Stimulated activated naive CD4-positive, alpha-beta T cell treated with Interleukin-2 at 50 U/mL for 16 hours (primary cell): ENCODE measurements at regions not wholly inside any gene's neighbourhood (a gene's known extent, or its start where the extent isn't known, plus 50 kb on each side); places are given as distances from the start of the nearest gene placed in this dataset.
"Not testable (repeated sequence)": the region's sequence is repeated elsewhere in the genome, so short reads cannot be mapped to it uniquely, and the experiment has no call there.

Experiments
- DNase-seq: peaks from one replicate; lab custom pipeline; 2025; lab: John Stamatoyannopoulos, UW

GRCh38 chr2:125870746-125871145 is 785.2 kb upstream of the GYPC start:
- DNase-seq = no peak

- DNase-seq = no peak
Observed at GRCh38 chr2:125874564-125874963, 781.4 kb upstream of the GYPC start.

GRCh38 chr2:125885340-125885739 is 770.6 kb upstream of the GYPC start:
- no peak for DNase-seq

GRCh38 chr2:125886153-125886552 is 769.8 kb upstream of the GYPC start:
- no peak for DNase-seq

- DNase-seq = no peak
Observed at GRCh38 chr2:125901278-125901677, 754.7 kb upstream of the GYPC start.

- DNase-seq = no peak
Observed at GRCh38 chr2:125925891-125926546, 729.9 kb upstream of the GYPC start.

GRCh38 chr2:125935559-125935958 is 720.4 kb upstream of the GYPC start:
- no peak for DNase-seq

- DNase-seq = no peak
Observed at GRCh38 chr2:125942585-125943424, 713.2 kb upstream of the GYPC start.

- no peak for DNase-seq
Observed at GRCh38 chr2:125959047-125959446, 696.9 kb upstream of the GYPC start.

GRCh38 chr2:125961739-125962138 is 694.2 kb upstream of the GYPC start:
- no peak for DNase-seq

GRCh38 chr2:125979886-125980285 is 676.1 kb upstream of the GYPC start:
- DNase-seq = no peak

- no peak for DNase-seq
Observed at GRCh38 chr2:125983364-125983763, 672.6 kb upstream of the GYPC start.

GRCh38 chr2:126029316-126029715 is 626.6 kb upstream of the GYPC start:
- DNase-seq = no peak

- no peak for DNase-seq
Observed at GRCh38 chr2:126038861-126039260, 617.1 kb upstream of the GYPC start.

- no peak for DNase-seq
Observed at GRCh38 chr2:126041391-126042047, 614.4 kb upstream of the GYPC start.

- DNase-seq = no peak
Observed at GRCh38 chr2:126042089-126042488, 613.9 kb upstream of the GYPC start.

- no peak for DNase-seq
Observed at GRCh38 chr2:126048719-126049118, 607.2 kb upstream of the GYPC start.

GRCh38 chr2:126049461-126049860 is 606.5 kb upstream of the GYPC start:
- DNase-seq = no peak

GRCh38 chr2:126050991-126051736 is 604.8 kb upstream of the GYPC start:
- DNase-seq = no peak

- not testable (repeated sequence) for DNase-seq
Observed at GRCh38 chr2:126051737-126052240, 604.2 kb upstream of the GYPC start.

GRCh38 chr2:126059379-126059778 is 596.6 kb upstream of the GYPC start:
- DNase-seq = no peak
